GM19397 (cell line): ENCODE measurements at regions not wholly inside any gene's neighbourhood (a gene's known extent, or its start where the extent isn't known, plus 50 kb on each side); places are given as distances from the start of the nearest gene placed in this dataset.
"Not testable (repeated sequence)": the region's sequence is repeated elsewhere in the genome, so short reads cannot be mapped to it uniquely, and the experiment has no call there.

Source experiments
- ATAC-seq: cut with Tn5 transposase; IDR thresholded peaks from one replicate; pipeline ENCODE4 v1.9.1; 2021; ENCODE audit warnings: mild to moderate bottlenecking, moderate library complexity; ENCODE audit not compliant: unreplicated experiment

- no peak for ATAC-seq
Observed at GRCh38 chr2:234805836-234806235, 146.0 kb upstream of the SH3BP4 start.

GRCh38 chr2:234804704-234805103, 147.1 kb upstream of the SH3BP4 start:
- ATAC-seq: no peak

- ATAC-seq: no peak
Observed at GRCh38 chr2:234802845-234803171, 149.0 kb upstream of the SH3BP4 start.

DNA sequence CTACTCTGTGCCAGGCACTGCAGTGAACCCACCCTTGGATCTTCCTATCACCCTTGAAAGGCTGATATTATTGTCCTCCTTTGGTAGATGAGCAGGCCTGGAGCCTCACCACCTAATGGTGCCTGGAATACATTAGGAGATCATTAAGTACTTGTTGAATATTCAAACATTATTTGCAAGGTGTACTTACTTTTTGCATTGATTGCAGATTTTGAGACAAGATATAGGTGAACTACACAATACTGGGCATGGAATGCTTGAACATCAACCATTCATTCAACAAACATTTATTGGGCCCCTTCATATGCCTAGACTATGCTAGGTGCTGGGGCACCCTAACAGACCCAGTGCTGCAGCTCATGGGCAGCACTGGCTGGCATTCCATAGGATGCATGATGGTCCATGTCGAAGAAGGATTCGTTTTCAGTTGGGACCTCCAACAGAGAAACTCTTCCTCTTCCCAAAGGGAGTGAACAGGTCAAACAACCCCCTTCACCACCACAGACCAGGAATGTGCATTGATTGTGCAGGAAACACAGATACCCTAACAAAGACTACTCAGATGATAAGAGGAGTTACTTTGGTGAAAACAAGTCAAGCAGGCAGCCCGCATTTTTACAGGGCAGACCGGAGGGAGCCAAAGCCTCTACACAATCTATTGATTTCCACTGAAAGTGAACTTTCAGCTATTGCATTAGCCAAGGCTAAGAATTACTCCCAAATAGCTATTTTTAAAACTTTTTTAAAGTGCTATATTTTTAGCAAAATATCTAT, 149.6 kb upstream of the SH3BP4 start:
- ATAC-seq: no peak

DNA sequence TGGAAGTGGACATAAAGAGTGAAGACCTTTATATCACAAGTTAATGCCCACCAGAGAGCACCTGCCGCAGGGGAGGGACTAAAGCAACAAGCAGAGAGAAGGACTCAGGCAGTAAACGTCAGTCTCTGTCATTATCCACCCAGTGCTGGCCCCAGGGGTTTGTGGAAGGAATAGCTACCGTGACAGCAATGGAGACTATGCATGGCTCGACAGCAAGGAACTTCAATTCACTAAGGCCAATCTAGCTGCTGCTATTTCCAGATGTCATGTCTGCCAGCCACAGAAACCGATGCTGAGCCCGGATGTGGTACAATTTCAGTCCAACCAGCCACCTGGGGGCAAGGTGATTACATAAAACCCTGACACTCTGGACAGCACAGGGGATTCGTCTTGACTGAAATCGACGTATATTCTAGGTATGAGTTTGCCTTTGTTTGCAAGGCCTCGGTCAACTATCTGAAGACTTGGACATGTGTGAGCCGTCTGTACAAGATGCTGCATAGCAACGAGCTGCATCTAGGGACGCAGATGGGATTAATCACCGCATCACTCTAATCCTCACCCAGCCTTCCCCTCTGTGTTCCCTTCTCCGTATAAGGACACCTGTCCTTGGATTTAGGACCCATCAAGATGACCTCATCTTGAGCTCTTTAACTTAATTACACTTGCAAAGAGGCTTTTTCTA, 154.1 kb upstream of the SH3BP4 start:
- no peak for ATAC-seq

- ATAC-seq: no peak
Observed at GRCh38 chr2:234796045-234796591, 155.7 kb upstream of the SH3BP4 start.

DNA sequence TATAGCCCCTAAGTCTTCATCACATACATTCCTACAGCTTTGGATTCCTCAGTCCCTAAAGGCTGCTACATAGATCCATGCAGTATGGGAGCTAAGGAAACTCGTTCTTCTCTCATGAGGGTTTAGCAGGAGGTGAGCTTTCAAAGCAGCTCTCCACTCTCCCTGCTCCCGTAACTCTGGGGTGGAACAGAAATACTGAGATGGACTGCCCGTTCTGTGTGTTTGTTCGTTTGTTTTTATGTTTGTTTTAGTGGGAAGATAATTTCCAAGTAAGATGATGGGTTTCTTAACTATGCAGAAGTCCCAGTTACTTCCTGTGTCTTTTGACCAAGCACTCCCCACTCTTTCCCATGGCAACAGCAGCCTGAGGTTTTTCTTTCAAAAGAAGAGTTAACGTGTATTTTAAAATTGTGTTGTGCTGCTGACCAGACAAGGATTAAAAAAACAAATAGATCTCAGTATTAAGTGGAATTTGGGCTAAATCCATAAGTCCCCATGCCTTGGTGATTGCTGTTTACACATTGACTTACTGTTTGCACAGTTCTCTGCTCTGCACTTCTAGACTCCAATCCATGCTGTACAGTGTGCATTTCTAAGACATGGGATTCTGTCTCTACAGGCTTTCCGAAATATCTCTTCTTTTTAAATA, 156.4 kb upstream of the SH3BP4 start:
- ATAC-seq: no peak

- no peak for ATAC-seq
Observed at GRCh38 chr2:234794866-234795265, 157.0 kb upstream of the SH3BP4 start.

- ATAC-seq: no peak
Observed at GRCh38 chr2:234793212-234793785, 158.5 kb upstream of the SH3BP4 start.

- no peak for ATAC-seq
Observed at GRCh38 chr2:234792621-234793022, 159.2 kb upstream of the SH3BP4 start.

DNA sequence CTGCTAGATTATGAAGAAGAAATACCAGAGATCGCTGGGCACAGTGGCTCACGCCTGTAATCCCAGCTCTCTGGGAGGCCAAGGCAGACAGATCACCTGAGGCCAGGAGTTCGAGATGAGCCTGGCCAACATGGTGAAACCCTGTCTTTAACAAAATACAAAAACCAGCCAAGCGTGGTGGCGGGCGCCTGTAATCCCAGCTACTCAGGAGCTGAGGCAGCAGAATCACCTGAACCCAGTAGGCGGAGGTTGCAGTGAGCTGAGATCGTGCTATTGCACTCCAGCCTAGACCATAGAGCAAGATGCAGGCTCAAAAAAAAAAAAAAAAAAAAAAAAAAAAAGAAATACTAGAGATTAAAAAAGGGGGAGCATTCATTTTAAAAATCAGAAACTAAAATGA, 159.7 kb upstream of the SH3BP4 start:
- ATAC-seq: not testable (repeated sequence)

DNA sequence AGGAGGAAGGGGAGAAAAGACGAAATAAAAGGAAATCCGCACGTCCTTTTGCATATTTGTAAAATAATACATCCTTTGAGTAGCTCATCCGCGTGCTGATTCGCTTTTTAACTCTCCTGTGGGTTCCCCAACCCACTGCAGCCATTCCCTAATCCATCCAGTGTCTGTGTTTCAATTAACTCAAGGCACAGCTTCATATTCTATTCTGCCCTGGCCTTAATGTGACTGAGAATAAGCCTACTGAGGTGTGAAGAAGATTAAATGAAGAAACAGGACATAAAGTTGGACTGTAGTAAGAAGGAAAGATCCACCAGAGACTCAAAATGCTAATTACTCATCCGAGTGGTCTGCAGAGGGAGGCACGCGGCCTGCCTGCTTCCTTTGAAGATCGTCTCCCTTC, 161.4 kb upstream of the SH3BP4 start:
- ATAC-seq: no peak

GRCh38 chr2:234789556-234790325, 162.1 kb upstream of the SH3BP4 start:
- no peak for ATAC-seq

DNA sequence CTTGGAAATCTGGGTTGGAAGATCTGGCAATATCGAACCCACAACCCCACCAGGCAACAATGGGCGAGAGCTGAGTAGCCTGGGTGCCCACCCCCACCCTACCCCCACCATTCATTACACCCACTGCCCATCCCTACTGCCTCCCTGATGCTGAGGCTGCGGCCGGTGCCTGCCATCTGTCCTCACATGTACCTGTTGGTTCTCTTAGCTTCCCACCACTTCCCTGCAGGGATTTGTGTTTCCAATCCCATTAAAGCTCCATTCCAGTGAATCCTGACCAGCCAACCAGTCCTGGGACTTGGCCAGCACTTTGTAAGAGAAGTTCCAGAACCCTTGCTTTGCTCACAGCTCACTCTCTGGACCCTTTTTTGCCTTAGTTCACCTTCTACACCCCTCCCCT, 163.0 kb upstream of the SH3BP4 start:
- ATAC-seq: no peak

DNA sequence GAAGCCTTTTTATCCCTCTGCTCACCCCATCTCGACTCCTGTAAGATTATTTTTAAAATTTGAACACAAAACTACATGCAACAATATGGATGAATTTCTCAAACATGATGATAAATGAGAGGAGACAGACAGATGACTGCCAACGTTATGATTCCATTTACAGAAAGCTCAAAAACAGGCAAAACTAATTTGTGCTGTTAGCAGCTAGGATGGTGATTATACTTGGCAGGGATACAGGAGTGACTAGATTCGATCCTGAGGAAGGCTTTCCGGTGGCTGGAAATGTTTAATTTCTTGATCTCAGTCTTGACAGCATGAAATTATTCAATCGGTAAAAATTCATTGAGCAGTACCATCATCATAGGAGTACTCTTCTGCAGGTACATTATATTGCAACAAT, 163.4 kb upstream of the SH3BP4 start:
- ATAC-seq: no peak

DNA sequence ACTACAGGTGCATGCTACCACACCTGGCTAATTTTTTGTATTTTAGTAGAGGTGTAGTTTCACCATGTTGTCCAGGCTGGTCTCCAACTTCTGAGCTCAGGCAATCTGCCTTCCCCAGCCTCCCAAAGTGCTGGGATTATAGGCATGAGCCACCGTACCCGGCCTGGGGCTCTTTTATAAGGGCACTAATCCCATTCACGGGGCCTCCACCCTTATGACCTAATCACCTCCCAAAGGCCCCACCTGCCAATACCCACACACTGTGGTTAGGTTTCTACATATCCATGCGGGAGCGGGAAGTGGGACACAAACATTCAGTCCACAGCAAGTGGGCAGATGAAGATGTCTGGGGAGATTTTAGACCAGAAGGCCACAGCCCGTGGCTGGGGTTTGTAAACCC, 164.7 kb upstream of the SH3BP4 start:
- no peak for ATAC-seq

DNA sequence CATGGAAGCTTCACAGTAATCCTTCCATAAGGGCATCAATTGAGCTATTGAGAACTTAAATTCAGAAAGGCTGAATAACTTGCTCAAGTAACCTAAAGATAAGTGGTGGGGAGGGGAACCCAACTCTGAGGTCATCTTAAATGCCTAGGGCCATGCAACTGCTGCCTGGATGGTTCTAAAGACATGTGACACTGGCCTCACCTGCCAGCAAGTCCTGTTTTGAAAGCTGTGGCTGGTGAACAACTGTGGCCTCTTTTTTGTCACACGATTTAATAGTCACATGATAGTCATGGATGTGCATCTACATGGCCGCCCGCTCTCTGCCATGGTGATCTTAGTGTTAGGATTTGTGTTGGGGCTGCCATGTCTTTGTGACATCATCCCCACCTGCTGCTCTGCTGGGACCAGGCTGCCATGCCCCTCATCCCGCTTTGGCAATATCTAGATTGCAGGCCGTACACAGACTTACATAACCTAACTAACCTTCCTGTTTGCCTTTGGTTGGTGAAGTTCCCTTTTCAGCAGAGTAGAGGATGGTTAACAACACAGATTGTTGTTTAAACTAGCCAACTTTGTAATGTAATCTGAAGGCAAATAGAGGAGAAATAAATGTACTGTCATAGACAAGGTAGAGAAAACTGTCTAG, 177.9 kb upstream of the SH3BP4 start:
- ATAC-seq: no peak

- ATAC-seq: no peak
Observed at GRCh38 chr2:234773129-234773528, 178.7 kb upstream of the SH3BP4 start.

GRCh38 chr2:234772733-234773060, 179.1 kb upstream of the SH3BP4 start:
- ATAC-seq: no peak

GRCh38 chr2:234771980-234772732, 179.7 kb upstream of the SH3BP4 start:
- ATAC-seq: no peak
